Erythroblast (primary cell): ENCODE measurements at regions not wholly inside any gene's neighbourhood (a gene's known extent, or its start where the extent isn't known, plus 50 kb on each side); places are given as distances from the start of the nearest gene placed in this dataset.

Experiments used
- GATA1 ChIP-seq: IDR thresholded peaks from 2 replicates; pipeline ENCODE4 v1.6.1; 2011; ENCODE audit warnings: low read depth, mild to moderate bottlenecking, control low read depth, low read length, moderate library complexity
- POLR2A ChIP-seq: IDR thresholded peaks from 2 replicates; pipeline ENCODE4 v1.6.1; 2011; ENCODE audit warnings: mild to moderate bottlenecking, low read length

GRCh38 chr12:41972598-41972997 lies 172.1 kb downstream of the GXYLT1 start:
- TF ChIP-seq POLR2A (no peak), GATA1 (no peak)
